HepG2 (cell line): ENCODE measurements at regions not wholly inside any gene's neighbourhood (a gene's known extent, or its start where the extent isn't known, plus 50 kb on each side); places are given as distances from the start of the nearest gene placed in this dataset.

Experiments
- ATAC-seq: fragments of 200-7000 bp; cut with Tn5 transposase; 3 replicates; pipeline ENCODE4 v1.9.1; 2020; ENCODE audit warnings: mild to moderate bottlenecking, moderate library complexity
- BruUV-seq: library from RNA; stranded (reverse); fragments of 400-500 nt; replicated peaks from 2 replicates; lab custom pipeline; 2021; lab: Mats Ljungman, UMichigan
- CTCF ChIA-PET: fragments of 300-600 bp; formaldehyde crosslinking; extraction: SDS; loops from one replicate; lab custom pipeline; 2021; ENCODE audit warnings: low total read pairs, inconsistent platforms, low intra/inter-chr PET ratio; lab: Yijun Ruan, JAX
- POLR2A ChIA-PET: fragments of 350-600 bp; sonication (Branson Sonifier 250); formaldehyde crosslinking; loops from one replicate; lab custom pipeline; 2020; ENCODE audit warnings: antibody characterized with exemption, inconsistent platforms; lab: Yijun Ruan, JAX
- DNase-seq: peaks from one replicate; pipeline ENCODE4 v3.0.0-alpha.2; 2015; ENCODE audit warnings: low spot score
- FAIRE-seq: peaks from 3 replicates; lab custom pipeline; 2011; peaks lifted over from hg19 to GRCh38; lab: Jason Lieb, UNC
- H2AFZ ChIP-seq: one replicate; pipeline ENCODE4 v1.6.1; 2011; ENCODE audit warnings: low read length, inconsistent platforms
- H3K27ac ChIP-seq: fragments of 300-600 bp; 3 replicates; pipeline ENCODE4 v1.8.0; 2011; ENCODE audit warnings: mixed run types, mild to moderate bottlenecking, mixed read lengths, low read length, inconsistent platforms; ENCODE audit not compliant: insufficient read depth; ENCODE audit errors: extremely low read length
- H3K27me3 ChIP-seq, 2 experiments: fragments of 200-600 bp in 1 of 2; 2 replicates in 1 of 2; 3 replicates in 1 of 2; pipeline versions ENCODE4 v1.6.0 to v1.8.0; 2011; ENCODE audit warnings: low read length in 2 of 2, mild to moderate bottlenecking in 2 of 2, moderate library complexity in 2 of 2, inconsistent platforms in 1 of 2; ENCODE audit not compliant: insufficient read depth in 2 of 2, control insufficient read depth in 1 of 2
- H3K36me3 ChIP-seq, 2 experiments: fragments of 200-600 bp in 1 of 2; replicated peaks in 1 of 2; 2 replicates in 1 of 2; 3 replicates in 1 of 2; pipeline versions ENCODE4 v1.5.1 to v1.8.0; 2011; ENCODE audit warnings: low read length in 2 of 2, inconsistent platforms in 1 of 2; ENCODE audit not compliant: insufficient read depth in 2 of 2, control insufficient read depth in 1 of 2
- H3K4me1 ChIP-seq: 2 replicates; pipeline ENCODE4 v1.5.1; 2012; ENCODE audit warnings: low read length, inconsistent platforms; ENCODE audit not compliant: insufficient read depth
- H3K4me2 ChIP-seq: 2 replicates; pipeline ENCODE4 v1.6.0; 2011; ENCODE audit warnings: low read depth, low read length, inconsistent platforms
- H3K4me3 ChIP-seq, 3 experiments: fragments of 200-600 bp in 1 of 3; sonication (generic), shearing (Covaris generic) in 1 of 3; replicated peaks in 1 of 3; 2 replicates each; pipeline ENCODE4 v1.5.1; 2011 to 2016; ENCODE audit warnings: low read length in 3 of 3, inconsistent platforms in 2 of 3, low read depth in 2 of 3, mild to moderate bottlenecking in 2 of 3, control low read depth in 1 of 3, mixed read lengths in 1 of 3; ENCODE audit not compliant: insufficient read depth in 1 of 3
- H3K79me2 ChIP-seq: one replicate; pipeline ENCODE4 v1.6.1; 2011; ENCODE audit warnings: low read length, inconsistent platforms; ENCODE audit not compliant: insufficient read depth
- H3K9ac ChIP-seq: 2 replicates; pipeline ENCODE4 v1.6.0; 2011; ENCODE audit warnings: mild to moderate bottlenecking, low read depth, low read length, inconsistent platforms; ENCODE audit not compliant: insufficient read depth
- H3K9me3 ChIP-seq: 2 replicates; pipeline ENCODE4 v1.5.1; 2012; ENCODE audit warnings: mild to moderate bottlenecking, low read length
- H4K20me1 ChIP-seq: 2 replicates; pipeline ENCODE4 v1.6.0; 2011; ENCODE audit warnings: inconsistent platforms, mild to moderate bottlenecking, low read length, moderate library complexity; ENCODE audit not compliant: insufficient read depth
- CEBPG ChIP-seq: IDR thresholded peaks from 2 replicates; pipeline ENCODE4 v1.6.1; 2016
- DNMT1 ChIP-seq: sonication (generic); formaldehyde crosslinking; IDR thresholded peaks from 2 replicates; pipeline ENCODE4 v1.5.1; 2020; ENCODE audit warnings: mild to moderate bottlenecking, missing genetic modification reagents
- FOXJ3 ChIP-seq: sonication (generic); formaldehyde crosslinking; IDR thresholded peaks from 2 replicates; pipeline ENCODE4 v1.4.0; 2020; ENCODE audit warnings: missing genetic modification reagents, mild to moderate bottlenecking, borderline replicate concordance
- HNF4A ChIP-seq: sonication (generic); formaldehyde crosslinking; IDR thresholded peaks from 2 replicates; pipeline ENCODE4 v1.4.0; 2020; ENCODE audit warnings: missing genetic modification reagents
- SMC3 ChIP-seq: IDR thresholded peaks from 2 replicates; pipeline ENCODE4 v1.6.1; 2011; ENCODE audit warnings: low read length, improper control_type of control experiment
- TCF7L2 ChIP-seq: IDR thresholded peaks from 2 replicates; pipeline ENCODE4 v1.6.1; 2011; ENCODE audit warnings: mild to moderate bottlenecking, low read depth, low read length, moderate library complexity
- ZMYM3 ChIP-seq: sonication (generic); formaldehyde crosslinking; IDR thresholded peaks from 2 replicates; pipeline ENCODE4 v1.5.1; 2020; ENCODE audit warnings: mild to moderate bottlenecking, missing genetic modification reagents
- ZNF761 ChIP-seq: sonication (generic); formaldehyde crosslinking; conservative IDR thresholded peaks from 2 replicates; pipeline ENCODE4 v1.4.0; 2020; ENCODE audit warnings: mild to moderate bottlenecking, missing genetic modification reagents
- WGBS: methylation state at CpG from one replicate; pipeline ENCODE4 v1.1.6; 2017; ENCODE audit warnings: low lambda C conversion rate; 5-methylcytosine and 5-hydroxymethylcytosine counted together
- in situ Hi-C: cut with HindIII; loops from 2 replicates; pipeline ENCODE4 v1.10.0; 2017; ENCODE audit warnings: low pct_unique_long_range_greater_than_20kb; ENCODE audit not compliant: extremely low pct_ligation_motif_present
- intact Hi-C: fragments of 100-400 bp; cut with micrococcal nuclease; formaldehyde crosslinking; loops from one replicate; pipeline ENCODE4 v1.10.0; 2022; ENCODE audit not compliant: unreplicated experiment
- TF ChIP-seq, protein P1 (sequence below): sonication (generic); formaldehyde crosslinking; IDR thresholded peaks from 2 replicates; pipeline ENCODE4 v1.5.0; 2020; ENCODE audit warnings: mild to moderate bottlenecking, missing genetic modification reagents
- TF ChIP-seq, protein P2 (sequence below): sonication (generic); formaldehyde crosslinking; IDR thresholded peaks from 2 replicates; pipeline ENCODE4 v1.4.0; 2020; ENCODE audit warnings: missing genetic modification reagents

DNA sequence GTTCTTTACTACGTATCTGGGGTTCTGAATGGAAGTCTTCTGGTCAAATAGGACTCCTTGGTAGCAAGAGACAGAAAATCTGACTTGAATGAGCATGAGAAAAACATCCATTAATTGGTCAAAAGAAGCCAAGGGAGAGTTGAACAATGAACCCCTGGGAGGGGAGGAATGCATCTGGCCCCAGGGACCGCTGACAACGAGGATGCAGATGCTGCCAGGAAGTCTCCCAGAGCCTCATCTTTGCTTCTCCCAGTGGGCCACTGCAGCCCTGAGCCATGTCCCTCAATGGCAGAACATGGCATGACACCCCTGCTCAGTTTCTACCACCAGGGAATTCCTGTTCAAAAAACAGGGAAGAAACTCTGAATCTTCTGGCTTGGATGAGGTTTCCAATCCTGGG, 50.5 kb upstream of the ICE1 start:
- H3K4me3 ChIP-seq = no peak overlapping the region
- no peaks in the 10 kb centered on the region for H3K27me3 ChIP-seq
- no peaks in the 10 kb centered on the region for H4K20me1 ChIP-seq
- POLR2A ChIA-PET = no interaction called here
- H3K4me2 ChIP-seq = no peak overlapping the region
- no peaks in the 10 kb centered on the region for H3K36me3 ChIP-seq
- H3K9me3 ChIP-seq = no peaks in the 10 kb centered on the region
- no peak for TF ChIP-seq ZMYM3 (CRISPR knock-in tag)
- TF ChIP-seq CEBPG = no peak
- TF ChIP-seq, protein P1, sequence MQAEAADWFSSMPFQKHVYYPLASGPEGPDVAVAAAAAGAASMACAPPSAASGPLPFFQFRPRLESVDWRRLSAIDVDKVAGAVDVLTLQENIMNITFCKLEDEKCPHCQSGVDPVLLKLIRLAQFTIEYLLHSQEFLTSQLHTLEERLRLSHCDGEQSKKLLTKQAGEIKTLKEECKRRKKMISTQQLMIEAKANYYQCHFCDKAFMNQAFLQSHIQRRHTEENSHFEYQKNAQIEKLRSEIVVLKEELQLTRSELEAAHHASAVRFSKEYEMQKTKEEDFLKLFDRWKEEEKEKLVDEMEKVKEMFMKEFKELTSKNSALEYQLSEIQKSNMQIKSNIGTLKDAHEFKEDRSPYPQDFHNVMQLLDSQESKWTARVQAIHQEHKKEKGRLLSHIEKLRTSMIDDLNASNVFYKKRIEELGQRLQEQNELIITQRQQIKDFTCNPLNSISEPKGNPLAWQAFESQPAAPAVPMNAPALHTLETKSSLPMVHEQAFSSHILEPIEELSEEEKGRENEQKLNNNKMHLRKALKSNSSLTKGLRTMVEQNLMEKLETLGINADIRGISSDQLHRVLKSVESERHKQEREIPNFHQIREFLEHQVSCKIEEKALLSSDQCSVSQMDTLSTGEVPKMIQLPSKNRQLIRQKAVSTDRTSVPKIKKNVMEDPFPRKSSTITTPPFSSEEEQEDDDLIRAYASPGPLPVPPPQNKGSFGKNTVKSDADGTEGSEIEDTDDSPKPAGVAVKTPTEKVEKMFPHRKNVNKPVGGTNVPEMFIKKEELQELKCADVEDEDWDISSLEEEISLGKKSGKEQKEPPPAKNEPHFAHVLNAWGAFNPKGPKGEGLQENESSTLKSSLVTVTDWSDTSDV (CRISPR knock-in tag) = no peak
- TF ChIP-seq DNMT1 (CRISPR knock-in tag) = no peak
- TF ChIP-seq FOXJ3 (CRISPR knock-in tag) = no peak
- TF ChIP-seq, protein P2, sequence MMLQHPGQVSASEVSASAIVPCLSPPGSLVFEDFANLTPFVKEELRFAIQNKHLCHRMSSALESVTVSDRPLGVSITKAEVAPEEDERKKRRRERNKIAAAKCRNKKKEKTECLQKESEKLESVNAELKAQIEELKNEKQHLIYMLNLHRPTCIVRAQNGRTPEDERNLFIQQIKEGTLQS = no peak
- TF ChIP-seq TCF7L2 = no peak
- TF ChIP-seq ZNF761 (CRISPR knock-in tag) = no peak
- no peak for TF ChIP-seq SMC3
- no peak for TF ChIP-seq HNF4A (CRISPR knock-in tag)
- CTCF ChIA-PET = no interaction called here
- ATAC-seq (no peak), FAIRE-seq (no peak), DNase-seq (no peak)
- H3K79me2 ChIP-seq = no peaks in the 10 kb centered on the region
- WGBS = 81% methylated on average over 3 of the region's 3 CpGs
- H3K4me1 ChIP-seq = peaks cover 26% of the 10 kb centered on the region
- in situ Hi-C loops (no loop called here), intact Hi-C loops (no loop called here)
- H3K9ac ChIP-seq = no peak overlapping the region
- no peak overlapping the region for H2AFZ ChIP-seq
- BruUV-seq = no TSS peak
- no peak overlapping the region for H3K27ac ChIP-seq
